ENCODE measurements at regions not wholly inside any gene's neighbourhood (a gene's known extent, or its start where the extent isn't known, plus 50 kb on each side); places are given as distances from the start of the nearest gene placed in this dataset.

GRCh38 chr1:87884581-87884980, 555.9 kb downstream of the LMO4 start:
- H3K4me1 ChIP-seq (ENCODE audit: insufficient read depth, low read length): no peaks in the 10 kb centered on the region
- DNase-seq: no peak
- Mint-ChIP-seq H3K36me3 (ENCODE audit: low read depth) (no peaks in the 10 kb centered on the region), H3K4me1 (ENCODE audit: low read depth) (no peaks in the 10 kb centered on the region), H3K9me3 (no peaks in the 10 kb centered on the region), H3K4me3 (no peak overlapping the region), H3K27me3 (no peaks in the 10 kb centered on the region), H3K27ac (no peak overlapping the region)
- no peaks in the 10 kb centered on the region for H3K36me3 ChIP-seq (ENCODE audit: insufficient read depth, low read length)
- TF ChIP-seq, protein P1, sequence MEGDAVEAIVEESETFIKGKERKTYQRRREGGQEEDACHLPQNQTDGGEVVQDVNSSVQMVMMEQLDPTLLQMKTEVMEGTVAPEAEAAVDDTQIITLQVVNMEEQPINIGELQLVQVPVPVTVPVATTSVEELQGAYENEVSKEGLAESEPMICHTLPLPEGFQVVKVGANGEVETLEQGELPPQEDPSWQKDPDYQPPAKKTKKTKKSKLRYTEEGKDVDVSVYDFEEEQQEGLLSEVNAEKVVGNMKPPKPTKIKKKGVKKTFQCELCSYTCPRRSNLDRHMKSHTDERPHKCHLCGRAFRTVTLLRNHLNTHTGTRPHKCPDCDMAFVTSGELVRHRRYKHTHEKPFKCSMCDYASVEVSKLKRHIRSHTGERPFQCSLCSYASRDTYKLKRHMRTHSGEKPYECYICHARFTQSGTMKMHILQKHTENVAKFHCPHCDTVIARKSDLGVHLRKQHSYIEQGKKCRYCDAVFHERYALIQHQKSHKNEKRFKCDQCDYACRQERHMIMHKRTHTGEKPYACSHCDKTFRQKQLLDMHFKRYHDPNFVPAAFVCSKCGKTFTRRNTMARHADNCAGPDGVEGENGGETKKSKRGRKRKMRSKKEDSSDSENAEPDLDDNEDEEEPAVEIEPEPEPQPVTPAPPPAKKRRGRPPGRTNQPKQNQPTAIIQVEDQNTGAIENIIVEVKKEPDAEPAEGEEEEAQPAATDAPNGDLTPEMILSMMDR (IDR thresholded peaks at IDR 0.05): no peak
- POLR2A ChIA-PET: no interaction called here
- no peak for ATAC-seq (ENCODE audit: poor library complexity)
- H3K4me3 ChIP-seq (ENCODE audit: low read length): no peak overlapping the region
- H3K27me3 ChIP-seq (ENCODE audit: control insufficient read depth in 1 of 2, insufficient read depth in 2 of 2, low read length in 2 of 2): no peaks in the 10 kb centered on the region
- CTCF ChIA-PET: no interaction called here
- no peaks in the 10 kb centered on the region for H3K9me3 ChIP-seq (ENCODE audit: control insufficient read depth in 1 of 2, insufficient read depth in 1 of 2, low read length in 2 of 2)
- intact Hi-C loops (cut with DNase I, micrococcal nuclease): no loop called here
- H3K27ac ChIP-seq (ENCODE audit: low read depth in 1 of 2, low read length in 2 of 2): no peak overlapping the region

GRCh38 chr1:87885278-87886025, 556.8 kb downstream of the LMO4 start:
- TF ChIP-seq, protein P1 (IDR thresholded peaks at IDR 0.05): no peak
- DNase-seq (no peak), ATAC-seq (ENCODE audit: poor library complexity) (no peak)
- Mint-ChIP-seq H3K27me3 (no peaks in the 10 kb centered on the region), H3K36me3 (ENCODE audit: low read depth) (no peaks in the 10 kb centered on the region), H3K9me3 (no peaks in the 10 kb centered on the region), H3K4me3 (no peak overlapping the region), H3K27ac (no peak overlapping the region), H3K4me1 (ENCODE audit: low read depth) (no peaks in the 10 kb centered on the region)
- Histone ChIP-seq H3K9me3 (ENCODE audit: control insufficient read depth in 1 of 2, insufficient read depth in 1 of 2, low read length in 2 of 2) (no peaks in the 10 kb centered on the region), H3K4me3 (ENCODE audit: low read length) (no peak overlapping the region), H3K27ac (ENCODE audit: low read depth in 1 of 2, low read length in 2 of 2) (no peak overlapping the region), H3K36me3 (ENCODE audit: insufficient read depth, low read length) (no peaks in the 10 kb centered on the region), H3K4me1 (ENCODE audit: insufficient read depth, low read length) (no peaks in the 10 kb centered on the region), H3K27me3 (ENCODE audit: control insufficient read depth in 1 of 2, insufficient read depth in 2 of 2, low read length in 2 of 2) (no peaks in the 10 kb centered on the region)
- POLR2A ChIA-PET: no interaction called here
- CTCF ChIA-PET: no interaction called here
- intact Hi-C loops (cut with DNase I, micrococcal nuclease): no loop called here

DNA sequence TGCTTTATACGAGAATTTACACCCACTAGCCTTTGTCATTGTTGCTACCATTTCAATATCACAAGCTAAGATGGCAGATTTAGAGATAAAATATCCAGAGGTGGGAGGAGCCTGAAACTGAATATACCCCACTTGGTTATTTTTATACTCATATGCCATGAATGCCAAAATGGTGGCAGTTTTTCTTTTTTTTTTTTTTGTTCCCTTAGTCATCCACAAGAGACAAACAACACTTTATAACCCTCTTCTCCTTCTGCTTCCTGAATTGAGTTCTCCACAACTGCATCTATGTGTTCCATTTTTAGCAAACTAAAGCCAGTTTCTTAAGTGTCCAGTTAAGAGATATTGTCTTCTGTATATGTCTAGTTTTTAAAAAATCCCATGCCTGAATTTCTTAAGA, 558.4 kb downstream of the LMO4 start:
- DNase-seq (no peak), ATAC-seq (ENCODE audit: poor library complexity) (no peak)
- POLR2A ChIA-PET: no interaction called here
- Mint-ChIP-seq H3K27me3 (no peaks in the 10 kb centered on the region), H3K27ac (no peak overlapping the region), H3K4me3 (no peak overlapping the region), H3K9me3 (no peaks in the 10 kb centered on the region), H3K4me1 (ENCODE audit: low read depth) (no peaks in the 10 kb centered on the region), H3K36me3 (ENCODE audit: low read depth) (no peaks in the 10 kb centered on the region)
- no peak overlapping the region for H3K27ac ChIP-seq (ENCODE audit: low read depth in 1 of 2, low read length in 2 of 2)
- H3K36me3 ChIP-seq (ENCODE audit: insufficient read depth, low read length): no peaks in the 10 kb centered on the region
- H3K4me1 ChIP-seq (ENCODE audit: insufficient read depth, low read length): no peaks in the 10 kb centered on the region
- no peaks in the 10 kb centered on the region for H3K9me3 ChIP-seq (ENCODE audit: control insufficient read depth in 1 of 2, insufficient read depth in 1 of 2, low read length in 2 of 2)
- CTCF ChIA-PET: no interaction called here
- no peaks in the 10 kb centered on the region for H3K27me3 ChIP-seq (ENCODE audit: control insufficient read depth in 1 of 2, insufficient read depth in 2 of 2, low read length in 2 of 2)
- no peak overlapping the region for H3K4me3 ChIP-seq (ENCODE audit: low read length)
- intact Hi-C loops (cut with DNase I, micrococcal nuclease): no loop called here
- TF ChIP-seq, protein P1 (IDR thresholded peaks at IDR 0.05): no peak

All from CD4-positive, alpha-beta T cell (primary cell).